Gastrocnemius medialis (tissue), 4 donors: ENCODE measurements at regions not wholly inside any gene's neighbourhood (a gene's known extent, or its start where the extent isn't known, plus 50 kb on each side); places are given as distances from the start of the nearest gene placed in this dataset.

Source experiments
- ATAC-seq, 2 donors: fragments of 150-250 bp; one replicate each; pipeline ENCODE4 v1.9.1; 2016
- DNase-seq, 2 donors: peaks; one replicate each; pipeline ENCODE4 v3.0.0-alpha.2; 2019
- H3K27ac ChIP-seq, 4 donors: fragments of 200-600 bp; sonication (generic); 1 replicate in 1 of 4; 2 replicates in 3 of 4; pipeline ENCODE4 v1.5.1; 2016 to 2018; ENCODE audit warnings: mild to moderate bottlenecking in 2 of 4, moderate library complexity in 1 of 4
- H3K27me3 ChIP-seq, 3 donors: fragments of 200-600 bp; sonication (generic) in 2 of 3; 1 replicate in 1 of 3; 2 replicates in 2 of 3; pipeline versions ENCODE4 v1.5.1 to v1.6.0; 2016 to 2019; ENCODE audit warnings: mild to moderate bottlenecking in 1 of 3, moderate library complexity in 1 of 3
- H3K36me3 ChIP-seq, 2 donors: fragments of 200-600 bp; sonication (generic) in 1 of 2; one replicate each; pipeline ENCODE4 v1.5.1; 2017 to 2018
- H3K4me1 ChIP-seq, 2 donors: fragments of 200-600 bp; sonication (generic) in 1 of 2; one replicate each; pipeline ENCODE4 v1.5.1; 2016 to 2017; ENCODE audit warnings: mild to moderate bottlenecking in 2 of 2
- H3K4me3 ChIP-seq, 4 donors: fragments of 200-600 bp; sonication (generic) in 3 of 4; 1 replicate in 1 of 4; 2 replicates in 3 of 4; pipeline ENCODE4 v1.5.1; 2016 to 2019; ENCODE audit warnings: mild to moderate bottlenecking in 2 of 4
- H3K9me3 ChIP-seq, 3 donors: fragments of 200-600 bp; sonication (generic) in 2 of 3; 1 replicate in 1 of 3; 2 replicates in 2 of 3; pipeline ENCODE4 v1.5.1; 2016 to 2019
- POLR2A ChIP-seq, 2 donors: fragments of 450-650 bp; IDR thresholded peaks; one replicate each; pipeline ENCODE4 v1.6.1; 2017; ENCODE audit warnings: antibody characterized with exemption in 2 of 2, mild to moderate bottlenecking in 2 of 2, moderate library complexity in 2 of 2
- in situ Hi-C, 4 donors: fragments of 200-750 bp; cut with MboI; loops; one replicate each; pipeline versions ENCODE4 v1.15.0 to v1.8.0; 2017; ENCODE audit warnings: low sequenced_read_pairs in 4 of 4
- intact Hi-C: fragments of 100-400 bp; cut with DNase I; formaldehyde crosslinking; loops from one replicate; pipeline ENCODE4 v1.15.1; 2023; ENCODE audit warnings: low total_unique reads
- TF ChIP-seq, protein P1 (sequence below), 5 experiments: fragments of 450-650 bp in 3 of 5; fragments of 200-600 bp in 2 of 5; sonication (generic) in 2 of 5; IDR thresholded peaks in 4 of 5; conservative IDR thresholded peaks in 1 of 5; 1 replicate in 4 of 5; 2 replicates in 1 of 5; pipeline ENCODE4 v1.5.1; 2016 to 2019; ENCODE audit warnings: antibody characterized with exemption in 5 of 5, mild to moderate bottlenecking in 3 of 5, moderate library complexity in 3 of 5

DNA sequence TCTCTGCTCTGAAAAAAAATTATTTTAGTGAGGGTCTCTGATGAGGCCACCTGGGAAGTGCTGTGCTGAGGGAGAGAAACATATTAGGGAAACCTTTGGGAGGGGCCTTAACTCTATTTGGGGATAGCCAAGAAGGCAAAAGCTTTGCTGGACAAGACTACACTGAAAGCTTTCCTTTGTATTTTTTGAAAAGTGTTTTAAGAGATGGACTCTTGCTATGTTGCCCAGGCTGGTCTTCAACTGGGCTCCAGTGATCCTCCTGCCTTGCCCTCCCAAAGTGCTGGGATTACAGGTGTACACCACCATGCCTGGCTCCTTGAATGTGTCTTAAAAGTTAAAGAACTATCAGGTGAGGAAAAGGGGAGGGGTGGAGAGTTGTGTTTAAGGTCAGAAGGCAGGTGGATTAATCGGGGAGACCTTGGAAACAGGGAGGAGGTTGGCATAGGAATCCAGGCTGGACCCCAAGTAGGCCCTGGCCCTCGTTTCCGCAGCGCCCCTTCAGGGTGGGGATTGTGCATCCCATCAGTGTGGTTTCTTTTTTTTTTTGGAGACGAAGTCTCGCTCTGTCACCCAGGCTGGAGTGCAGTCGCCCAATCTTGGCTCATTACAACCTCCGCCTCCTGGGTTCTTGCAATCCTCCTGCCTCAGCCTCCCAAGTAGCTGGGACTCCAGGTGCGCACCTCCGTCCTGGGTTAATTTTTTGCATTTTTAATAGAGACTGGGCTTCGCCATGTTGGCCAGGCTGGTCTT lies 92.1 kb downstream of the MYCN start:
- H3K4me3 ChIP-seq: no peak overlapping the region
- no peak overlapping the region for H3K27ac ChIP-seq
- in situ Hi-C loops: no loop called here
- no peaks in the 10 kb centered on the region for H3K9me3 ChIP-seq
- intact Hi-C loops: no loop called here
- ATAC-seq (no peak), DNase-seq (no peak)
- TF ChIP-seq, protein P1, sequence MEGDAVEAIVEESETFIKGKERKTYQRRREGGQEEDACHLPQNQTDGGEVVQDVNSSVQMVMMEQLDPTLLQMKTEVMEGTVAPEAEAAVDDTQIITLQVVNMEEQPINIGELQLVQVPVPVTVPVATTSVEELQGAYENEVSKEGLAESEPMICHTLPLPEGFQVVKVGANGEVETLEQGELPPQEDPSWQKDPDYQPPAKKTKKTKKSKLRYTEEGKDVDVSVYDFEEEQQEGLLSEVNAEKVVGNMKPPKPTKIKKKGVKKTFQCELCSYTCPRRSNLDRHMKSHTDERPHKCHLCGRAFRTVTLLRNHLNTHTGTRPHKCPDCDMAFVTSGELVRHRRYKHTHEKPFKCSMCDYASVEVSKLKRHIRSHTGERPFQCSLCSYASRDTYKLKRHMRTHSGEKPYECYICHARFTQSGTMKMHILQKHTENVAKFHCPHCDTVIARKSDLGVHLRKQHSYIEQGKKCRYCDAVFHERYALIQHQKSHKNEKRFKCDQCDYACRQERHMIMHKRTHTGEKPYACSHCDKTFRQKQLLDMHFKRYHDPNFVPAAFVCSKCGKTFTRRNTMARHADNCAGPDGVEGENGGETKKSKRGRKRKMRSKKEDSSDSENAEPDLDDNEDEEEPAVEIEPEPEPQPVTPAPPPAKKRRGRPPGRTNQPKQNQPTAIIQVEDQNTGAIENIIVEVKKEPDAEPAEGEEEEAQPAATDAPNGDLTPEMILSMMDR (IDR thresholded peaks at IDR 0.05 in 4 of 5, conservative IDR thresholded peaks at IDR 0.05 in 1 of 5): no peak
- no peak for TF ChIP-seq POLR2A (IDR thresholded peaks at IDR 0.05)
- no peaks in the 10 kb centered on the region for H3K36me3 ChIP-seq
- H3K4me1 ChIP-seq: no peaks in the 10 kb centered on the region
- H3K27me3 ChIP-seq: no peaks in the 10 kb centered on the region

DNA sequence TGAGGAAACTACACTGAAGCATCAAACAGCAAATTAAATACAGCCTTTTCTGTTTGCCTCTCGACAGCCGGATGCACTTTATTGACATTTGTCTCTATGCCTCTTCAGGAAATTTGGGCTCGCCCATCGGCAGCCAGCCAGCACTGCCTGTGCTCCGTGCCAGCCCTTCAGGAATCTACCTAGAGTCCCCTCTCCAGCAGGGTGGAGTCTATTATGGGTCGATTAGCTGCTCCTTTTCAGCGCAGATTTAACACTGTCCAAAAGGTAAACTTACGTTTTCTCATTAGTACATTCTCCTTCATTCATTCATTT lies 91.5 kb downstream of the MYCN start:
- no peak overlapping the region for H3K27ac ChIP-seq
- in situ Hi-C loops (no loop called here), intact Hi-C loops (no loop called here)
- H3K36me3 ChIP-seq: no peaks in the 10 kb centered on the region
- H3K4me1 ChIP-seq: no peaks in the 10 kb centered on the region
- DNase-seq (no peak), ATAC-seq (no peak)
- H3K9me3 ChIP-seq: no peaks in the 10 kb centered on the region
- no peak overlapping the region for H3K4me3 ChIP-seq
- TF ChIP-seq POLR2A (IDR thresholded peaks at IDR 0.05): no peak
- TF ChIP-seq, protein P1 (IDR thresholded peaks at IDR 0.05 in 4 of 5, conservative IDR thresholded peaks at IDR 0.05 in 1 of 5): no peak
- no peaks in the 10 kb centered on the region for H3K27me3 ChIP-seq

DNA sequence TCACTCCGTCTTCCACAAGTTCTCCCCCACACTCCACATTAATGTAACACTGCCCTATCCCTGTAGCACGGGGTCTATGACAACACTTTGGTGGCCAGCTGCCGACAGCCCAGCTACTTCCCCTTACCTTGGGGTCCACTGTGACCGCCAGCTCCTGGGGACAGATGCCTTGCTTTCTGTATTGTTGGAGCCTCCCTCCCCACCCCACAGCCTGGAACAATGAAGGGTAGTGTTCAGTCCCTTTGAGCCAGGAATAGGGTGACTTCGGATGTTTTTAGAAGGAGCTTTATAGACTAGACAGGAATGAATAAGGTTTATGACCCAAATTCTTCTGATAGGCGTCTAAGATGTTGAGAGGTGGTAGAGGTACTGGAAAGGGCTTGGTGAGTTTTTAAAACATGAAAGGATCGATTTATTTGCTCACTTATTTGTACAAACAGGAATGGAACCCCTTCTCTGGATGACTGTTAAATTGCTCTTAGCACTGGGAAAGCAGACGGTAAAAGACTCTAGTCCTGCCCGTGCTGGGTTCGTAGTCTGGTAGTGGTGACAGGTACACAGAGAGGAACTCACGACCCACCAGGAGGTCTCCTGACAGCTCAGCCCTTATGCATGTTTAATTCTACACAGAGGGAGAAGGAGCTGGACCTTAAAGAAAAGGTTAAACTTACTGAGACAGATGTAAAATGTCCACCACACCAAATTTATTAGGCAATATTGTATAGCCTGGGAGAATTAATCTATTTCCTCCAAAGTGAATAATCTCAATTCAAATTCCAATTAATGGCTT lies 90.9 kb downstream of the MYCN start:
- in situ Hi-C loops (no loop called here), intact Hi-C loops (no loop called here)
- no peak for TF ChIP-seq POLR2A (IDR thresholded peaks at IDR 0.05)
- TF ChIP-seq, protein P1 (IDR thresholded peaks at IDR 0.05 in 4 of 5, conservative IDR thresholded peaks at IDR 0.05 in 1 of 5): no peak
- Histone ChIP-seq H3K36me3 (no peaks in the 10 kb centered on the region), H3K9me3 (no peaks in the 10 kb centered on the region), H3K4me3 (no peak overlapping the region), H3K27ac (no peak overlapping the region), H3K4me1 (no peaks in the 10 kb centered on the region), H3K27me3 (no peaks in the 10 kb centered on the region)
- no peak for DNase-seq
- no peak for ATAC-seq

DNA sequence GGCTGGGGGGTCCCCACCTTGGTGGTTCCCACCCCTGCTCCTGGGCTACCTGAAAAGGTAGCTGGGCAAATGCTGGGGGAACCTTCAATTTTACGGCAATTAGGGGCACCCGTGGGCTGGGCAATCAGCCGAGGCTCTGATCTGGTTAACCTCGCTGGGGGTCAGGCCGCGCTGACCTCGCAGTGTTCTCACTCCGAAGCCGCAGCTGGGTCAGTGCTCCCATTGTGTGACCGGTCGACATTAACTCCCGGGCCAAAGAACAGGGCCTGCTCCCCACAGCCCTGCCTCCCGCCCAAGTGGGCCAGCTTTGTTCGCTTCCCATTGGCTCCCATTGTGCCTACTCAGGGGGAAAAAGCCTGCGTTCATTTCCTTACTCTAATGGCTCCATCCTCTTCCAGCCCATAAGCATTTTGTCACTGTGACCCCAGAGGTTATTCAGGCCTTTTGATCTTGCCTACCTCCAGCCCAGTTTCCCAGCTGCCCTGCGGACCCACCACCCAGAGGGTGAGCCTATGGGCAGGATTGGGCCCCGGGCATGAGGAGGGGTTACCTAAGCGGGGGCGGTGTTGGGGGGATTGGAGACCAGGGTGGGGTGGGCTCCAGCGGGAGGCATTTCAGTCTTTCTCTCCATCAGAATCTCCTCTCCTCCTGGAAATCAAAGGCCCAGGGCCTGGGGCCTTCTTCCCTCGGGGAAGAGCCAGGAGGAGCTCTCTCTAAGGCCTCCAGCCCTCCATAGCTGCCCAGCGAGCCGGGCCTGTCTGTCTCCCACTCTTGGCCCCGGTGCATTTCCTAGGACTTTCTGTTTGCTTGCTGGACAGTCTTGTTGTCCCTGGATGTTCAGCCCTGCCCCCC lies 90.1 kb downstream of the MYCN start:
- in situ Hi-C loops (no loop called here), intact Hi-C loops (no loop called here)
- no peaks in the 10 kb centered on the region for H3K4me1 ChIP-seq
- DNase-seq (no peak), ATAC-seq (no peak)
- H3K27ac ChIP-seq: no peak overlapping the region
- H3K4me3 ChIP-seq: no peak overlapping the region
- no peaks in the 10 kb centered on the region for H3K9me3 ChIP-seq
- no peaks in the 10 kb centered on the region for H3K36me3 ChIP-seq
- TF ChIP-seq, protein P1 (IDR thresholded peaks at IDR 0.05 in 4 of 5, conservative IDR thresholded peaks at IDR 0.05 in 1 of 5): no peak
- TF ChIP-seq POLR2A (IDR thresholded peaks at IDR 0.05): no peak
- no peaks in the 10 kb centered on the region for H3K27me3 ChIP-seq
